ENCODE measurements at regions not wholly inside any gene's neighbourhood (a gene's known extent, or its start where the extent isn't known, plus 50 kb on each side); places are given as distances from the start of the nearest gene placed in this dataset.

GRCh38 chrX:73963682-73964081 lies 111.2 kb upstream of the XIST start:
- no peak for TF ChIP-seq CTCF (IDR thresholded peaks at IDR 0.05)
- no peak for TF ChIP-seq POLR2A (IDR thresholded peaks at IDR 0.05)
